Heart left ventricle (tissue), 16 donors: ENCODE measurements at regions not wholly inside any gene's neighbourhood (a gene's known extent, or its start where the extent isn't known, plus 50 kb on each side); places are given as distances from the start of the nearest gene placed in this dataset.
A peak's percentile ranks its signal among the peaks of the same experiment; 100 is the strongest.

ENCODE experiments used
- ATAC-seq, 4 donors: fragments of 200-7000 bp; cut with Tn5 transposase; one replicate each; pipeline ENCODE4 v1.9.1; 2020 to 2022; ENCODE audit warnings: moderate library complexity in 4 of 4, mild to moderate bottlenecking in 3 of 4, moderate number of reproducible peaks in 1 of 4
- DNase-seq, 5 donors: peaks; one replicate each; pipeline ENCODE4 v3.0.0-alpha.2; 2020
- H3K27ac ChIP-seq, 12 donors: fragments of 200-600 bp; sonication (generic) in 4 of 12; one replicate each; pipeline versions ENCODE4 v1.5.0 to v1.8.0; 2016 to 2022; ENCODE audit warnings: mild to moderate bottlenecking in 2 of 12
- H3K27me3 ChIP-seq, 9 donors: fragments of 200-600 bp; sonication (generic) in 2 of 9; one replicate each; pipeline versions ENCODE4 v1.5.1 to v1.8.0; 2016 to 2022; ENCODE audit warnings: mild to moderate bottlenecking in 3 of 9
- H3K36me3 ChIP-seq, 9 donors: fragments of 200-600 bp; sonication (generic) in 2 of 9; one replicate each; pipeline versions ENCODE4 v1.5.0 to v1.8.0; 2018 to 2022; ENCODE audit warnings: mild to moderate bottlenecking in 2 of 9
- H3K4me1 ChIP-seq, 12 donors: fragments of 200-600 bp; sonication (generic) in 4 of 12; one replicate each; pipeline versions ENCODE4 v1.5.0 to v1.8.0; 2016 to 2022; ENCODE audit warnings: mild to moderate bottlenecking in 3 of 12
- H3K4me3 ChIP-seq, 12 donors: fragments of 200-600 bp; sonication (generic) in 4 of 12; one replicate each; pipeline versions ENCODE4 v1.5.0 to v1.8.0; 2017 to 2022; ENCODE audit warnings: mild to moderate bottlenecking in 9 of 12, moderate library complexity in 4 of 12
- H3K9me3 ChIP-seq, 12 donors: fragments of 200-600 bp; sonication (generic) in 4 of 12; one replicate each; pipeline versions ENCODE4 v1.5.0 to v1.8.0; 2016 to 2022; ENCODE audit warnings: mild to moderate bottlenecking in 1 of 12
- POLR2A ChIP-seq, 2 donors: fragments of 450-650 bp; IDR thresholded peaks; one replicate each; pipeline ENCODE4 v1.6.1; 2017; ENCODE audit warnings: antibody characterized with exemption in 2 of 2, mild to moderate bottlenecking in 2 of 2, moderate library complexity in 2 of 2
- WGBS, 4 donors: extraction: QIAGEN DNeasy Blood & Tissue Kit in 2 of 4; methylation state at CpG; one replicate each; pipeline versions ENCODE4 v1.1.5 to v1.1.7; 2013 to 2018; 5-methylcytosine and 5-hydroxymethylcytosine counted together
- intact Hi-C, 10 donors: fragments of 100-400 bp; cut with DNase I; formaldehyde crosslinking; loops; one replicate each; pipeline versions ENCODE4 v1.11.1 to v1.14.2; 2022
- TF ChIP-seq, protein P1 (sequence below), 12 donors: fragments of 200-600 bp; sonication (generic) in 4 of 12; IDR thresholded peaks; one replicate each; pipeline versions ENCODE4 v1.5.0 to v1.8.0; 2018 to 2022; ENCODE audit warnings: antibody characterized with exemption in 12 of 12, mild to moderate bottlenecking in 5 of 12
- donor health status: ischemic (EF 13 %, LVEDD 7.1; RV severe dilation, severe dysfunction).
- donor health status: healthy with polysubstance abuse.
- donor health status: DM: no; HTN: yes; CAD: no.
- donor health status: DM: no; HTN: no; CAD: no.
- donor health status: ischemic (EF 25% LVEDD 6.9; RV normal size, moderate dysfunction).
- donor health status: ischemic (EF 25% LVEDD 5.7; RV mildly dilated, moderate dysfunction).
- donor health status: healthy.
- donor health status: DM: yes; HTN: yes; CAD: no.
- donor health status: ischemic (EF 35%, LVEDD 5.7; RV mildly dilated, moderate dysfunction).
- donor health status: nonischemic (EF 11% LVEDD 7.7; RV severe dilation, severe dysfunction).
- donor health status: DM: yes; HTN: yes; CAD: no.
- donor health status: PGD.
- donor health status: ischemic (EF 29% LVEDD 5.4; RV normal size, mild dysfunction).
- donor health status: nonischemic (EF 23%, LVEDD 6.1; RV moderate dilation, normal function).

DNA sequence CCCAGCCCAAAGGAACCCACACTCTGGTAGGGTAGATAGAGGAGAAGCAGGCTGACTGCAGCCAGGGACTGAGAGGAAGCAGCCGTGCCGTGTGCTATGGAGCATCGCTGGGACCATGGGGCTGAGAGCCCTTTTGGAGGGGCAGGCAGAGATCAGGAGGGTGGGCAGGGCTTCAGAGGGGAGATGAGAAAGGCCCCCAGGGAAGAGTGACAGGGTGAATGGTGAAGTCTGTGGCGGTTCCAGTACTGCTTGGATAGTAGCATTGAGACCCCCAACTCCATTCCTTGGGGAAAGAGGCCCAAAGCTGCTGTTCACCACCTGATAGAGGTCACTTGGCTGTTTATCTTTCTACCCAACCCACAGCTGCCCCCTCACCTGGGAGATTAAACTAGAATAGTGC is 80.0 kb upstream of the MRPS22 start:
- H3K27ac ChIP-seq = no peak overlapping the region
- 77 to 89% (median 83%) methylated on average over 4 of the region's 4 CpGs for WGBS, 4 donors
- intact Hi-C loops = no loop called here
- H3K4me1 ChIP-seq = peaks cover 0 to 16% (median 4%) of the 10 kb centered on the region in 12 donors
- no peaks in the 10 kb centered on the region for H3K36me3 ChIP-seq
- TF ChIP-seq, protein P1, sequence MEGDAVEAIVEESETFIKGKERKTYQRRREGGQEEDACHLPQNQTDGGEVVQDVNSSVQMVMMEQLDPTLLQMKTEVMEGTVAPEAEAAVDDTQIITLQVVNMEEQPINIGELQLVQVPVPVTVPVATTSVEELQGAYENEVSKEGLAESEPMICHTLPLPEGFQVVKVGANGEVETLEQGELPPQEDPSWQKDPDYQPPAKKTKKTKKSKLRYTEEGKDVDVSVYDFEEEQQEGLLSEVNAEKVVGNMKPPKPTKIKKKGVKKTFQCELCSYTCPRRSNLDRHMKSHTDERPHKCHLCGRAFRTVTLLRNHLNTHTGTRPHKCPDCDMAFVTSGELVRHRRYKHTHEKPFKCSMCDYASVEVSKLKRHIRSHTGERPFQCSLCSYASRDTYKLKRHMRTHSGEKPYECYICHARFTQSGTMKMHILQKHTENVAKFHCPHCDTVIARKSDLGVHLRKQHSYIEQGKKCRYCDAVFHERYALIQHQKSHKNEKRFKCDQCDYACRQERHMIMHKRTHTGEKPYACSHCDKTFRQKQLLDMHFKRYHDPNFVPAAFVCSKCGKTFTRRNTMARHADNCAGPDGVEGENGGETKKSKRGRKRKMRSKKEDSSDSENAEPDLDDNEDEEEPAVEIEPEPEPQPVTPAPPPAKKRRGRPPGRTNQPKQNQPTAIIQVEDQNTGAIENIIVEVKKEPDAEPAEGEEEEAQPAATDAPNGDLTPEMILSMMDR (IDR thresholded peaks at IDR 0.05) = no peak
- no peak for TF ChIP-seq POLR2A (IDR thresholded peaks at IDR 0.05)
- ATAC-seq = no peak
- H3K4me3 ChIP-seq = no peak overlapping the region
- H3K27me3 ChIP-seq = no peaks in the 10 kb centered on the region
- no peaks in the 10 kb centered on the region for H3K9me3 ChIP-seq
- no peak for DNase-seq

DNA sequence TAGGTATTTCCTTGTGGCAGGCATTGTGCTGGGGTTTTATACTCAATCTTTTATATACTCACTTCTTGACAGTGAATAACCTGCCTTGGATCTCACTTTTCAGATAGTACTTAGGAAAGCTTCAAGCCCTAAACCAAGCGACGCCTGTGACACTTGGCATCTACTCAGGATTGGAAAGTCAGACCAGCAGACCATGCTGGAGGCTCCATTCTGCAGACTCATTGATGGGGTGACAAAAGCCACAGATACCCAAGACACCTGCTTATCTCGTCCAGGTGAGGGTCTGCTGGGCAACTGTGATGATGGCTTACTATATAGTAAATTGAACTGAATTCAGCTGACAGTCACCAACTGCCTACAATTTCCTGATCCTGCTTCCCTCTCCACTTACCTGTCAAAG is 79.4 kb upstream of the MRPS22 start:
- 56 to 80% (median 75%) methylated on average over 3 of the region's 3 CpGs for WGBS, 4 donors
- no peak for TF ChIP-seq POLR2A (IDR thresholded peaks at IDR 0.05)
- TF ChIP-seq, protein P1 (IDR thresholded peaks at IDR 0.05) = no peak
- peaks cover 0 to 15% (median 4%) of the 10 kb centered on the region in 12 donors for H3K4me1 ChIP-seq
- H3K36me3 ChIP-seq = no peaks in the 10 kb centered on the region
- no peaks in the 10 kb centered on the region for H3K27me3 ChIP-seq
- H3K9me3 ChIP-seq = no peaks in the 10 kb centered on the region
- intact Hi-C loops = no loop called here
- DNase-seq (no peak), ATAC-seq (no peak)
- H3K4me3 ChIP-seq = no peak overlapping the region
- no peak overlapping the region for H3K27ac ChIP-seq

DNA sequence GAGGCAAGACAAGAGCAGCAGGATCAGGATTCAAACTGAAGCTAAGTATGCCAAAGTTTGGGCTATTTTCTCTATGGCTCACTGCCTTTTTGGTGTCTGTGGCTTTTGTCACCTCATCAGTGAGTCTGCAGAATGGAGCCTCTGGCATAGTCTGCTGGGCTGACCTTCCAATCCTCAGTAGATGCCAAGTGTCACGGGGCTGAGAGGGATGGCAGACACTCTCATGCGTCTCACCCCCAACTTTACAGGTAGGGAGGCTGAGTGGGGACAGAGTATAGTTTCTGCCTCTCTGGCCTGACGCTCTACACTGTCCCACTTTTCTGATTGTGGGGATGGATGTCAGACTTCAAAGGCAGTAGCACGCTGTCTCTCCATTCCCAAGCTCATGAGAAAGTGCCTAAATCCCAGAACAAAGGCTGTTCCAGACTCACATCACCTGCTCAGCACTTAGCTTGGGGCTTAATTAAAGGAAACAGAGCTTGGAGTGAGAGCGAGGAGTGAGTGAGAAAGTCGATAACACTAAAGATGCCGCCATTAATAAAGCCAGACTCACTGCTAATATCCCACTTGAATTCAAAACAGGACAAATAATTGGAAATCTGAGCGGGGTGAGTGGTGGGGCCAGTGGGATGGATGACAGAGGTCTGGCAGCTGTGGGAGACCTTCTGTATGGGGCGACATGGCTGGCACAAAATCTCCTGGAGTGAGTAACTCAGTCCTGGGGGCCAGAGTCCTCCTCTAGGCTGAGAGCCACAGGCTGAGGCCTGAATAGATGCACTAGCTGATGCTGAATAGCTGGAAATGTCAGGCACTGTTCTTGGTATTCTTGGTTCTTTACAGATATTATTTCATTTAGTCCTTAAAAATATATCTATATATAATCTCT is 78.4 kb upstream of the MRPS22 start:
- WGBS, 4 donors = 69 to 75% (median 72%) methylated on average over 9 of the region's 9 CpGs
- Histone ChIP-seq H3K27me3 (no peaks in the 10 kb centered on the region), H3K4me3 (no peak overlapping the region), H3K9me3 (no peaks in the 10 kb centered on the region), H3K4me1 (peaks cover 0 to 15% (median 5%) of the 10 kb centered on the region in 12 donors), H3K27ac (no peak overlapping the region), H3K36me3 (no peaks in the 10 kb centered on the region)
- peak in 3 of 4 donors; percentile 38 to 51 (median 43) for ATAC-seq
- peak in 1 of 5 donors; percentile 40 for DNase-seq
- TF ChIP-seq, protein P1 (IDR thresholded peaks at IDR 0.05) = no peak
- TF ChIP-seq POLR2A (IDR thresholded peaks at IDR 0.05) = no peak
- intact Hi-C loops = no loop called here

DNA sequence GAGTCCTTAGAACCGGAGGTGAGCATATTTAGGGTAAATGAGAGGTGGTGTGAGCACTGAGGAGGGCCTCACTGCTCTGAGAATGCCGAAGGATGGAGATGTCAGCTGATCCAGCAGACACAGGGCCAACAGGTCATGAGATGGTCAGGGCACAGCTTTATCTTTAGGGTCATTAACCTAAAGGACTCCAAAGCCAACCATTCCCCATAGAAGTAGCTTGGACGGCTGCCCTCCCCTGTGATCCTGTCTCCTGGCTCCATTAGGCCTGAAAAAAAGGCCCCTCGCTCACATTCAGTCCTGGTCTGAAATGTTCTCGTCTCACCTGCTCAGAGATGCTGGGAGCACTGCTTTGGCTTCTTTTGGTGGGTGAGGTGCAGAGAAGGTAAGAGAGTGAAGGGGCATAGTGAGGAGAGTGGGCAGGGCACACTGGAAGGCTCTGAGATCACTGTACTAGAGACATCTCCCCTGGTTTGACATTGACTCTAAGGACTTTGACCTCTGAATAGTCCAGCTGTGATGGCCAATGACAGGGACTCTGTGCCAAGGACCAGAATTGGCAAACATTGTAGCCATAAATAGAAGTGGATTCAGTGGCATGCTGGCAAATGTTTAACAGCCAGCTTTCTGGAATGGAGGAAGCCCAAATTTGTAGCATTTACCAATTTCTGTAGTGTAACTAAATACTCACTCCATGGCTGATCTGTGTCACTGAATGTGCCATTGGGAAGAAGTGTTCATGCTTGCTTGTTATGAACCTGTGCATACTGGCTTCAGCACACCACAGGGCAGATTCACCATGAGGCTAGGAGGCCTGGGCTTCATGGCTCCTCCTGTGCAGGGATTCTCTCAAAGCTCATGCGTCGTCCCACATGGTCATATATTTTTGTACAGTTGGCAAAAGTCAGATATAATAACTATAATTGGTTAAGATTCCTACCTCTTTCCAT is 76.2 kb upstream of the MRPS22 start:
- Histone ChIP-seq H3K36me3 (no peaks in the 10 kb centered on the region), H3K4me3 (no peak overlapping the region), H3K4me1 (peaks cover 0 to 15% (median 5%) of the 10 kb centered on the region in 12 donors), H3K9me3 (no peaks in the 10 kb centered on the region), H3K27ac (peak overlapping the region in 7 of 12 donors; percentile 4 to 48 (median 30)), H3K27me3 (peaks cover 0 to 3% (median 0%) of the 10 kb centered on the region in 9 donors)
- 67 to 77% (median 71%) methylated on average over 7 of the region's 7 CpGs for WGBS, 4 donors
- intact Hi-C loops = no loop called here
- DNase-seq = peak in 1 of 5 donors; percentile 22
- peak; percentile 51 to 87 (median 83) for ATAC-seq
- TF ChIP-seq POLR2A (IDR thresholded peaks at IDR 0.05) = no peak
- TF ChIP-seq, protein P1 (IDR thresholded peaks at IDR 0.05) = no peak
